GM12878 (cell line): ENCODE measurements at regions not wholly inside any gene's neighbourhood (a gene's known extent, or its start where the extent isn't known, plus 50 kb on each side); places are given as distances from the start of the nearest gene placed in this dataset.

Source experiments
- ATAC-seq: fragments of 200-7000 bp; cut with Tn5 transposase; 3 replicates; pipeline ENCODE4 v1.9.1; 2020; ENCODE audit warnings: mild to moderate bottlenecking, moderate library complexity
- BruUV-seq: library from RNA; stranded (reverse); fragments of 400-500 nt; replicated peaks from 2 replicates; lab custom pipeline; 2021; lab: Mats Ljungman, UMichigan
- CTCF ChIA-PET: fragments of 300-600 bp; sonication (Branson Sonifier 250); formaldehyde crosslinking; extraction: SDS; loops from one replicate; lab custom pipeline; 2021; ENCODE audit warnings: inconsistent platforms; lab: Yijun Ruan, JAX
- POLR2A ChIA-PET: fragments of 350-600 bp; formaldehyde crosslinking; extraction: SDS; loops from one replicate; lab custom pipeline; 2021; ENCODE audit warnings: inconsistent platforms; lab: Charles Lee
- RAD21 ChIA-PET: fragments of 300-600 bp; sonication (Branson Sonifier 250); formaldehyde crosslinking; loops from one replicate; lab custom pipeline; 2023; ENCODE audit warnings: antibody characterized with exemption; ENCODE audit not compliant: unreplicated experiment; lab: Charles Lee
- SMC1A ChIA-PET: fragments of 300-600 bp; sonication (Branson Sonifier 250); formaldehyde crosslinking; loops from one replicate; lab custom pipeline; 2023; ENCODE audit not compliant: unreplicated experiment, uncharacterized antibody; lab: Charles Lee
- DNase-seq: peaks from one replicate; pipeline ENCODE4 v3.0.0-alpha.2; 2011; ENCODE audit warnings: low read depth, low spot score
- FAIRE-seq: peaks from 3 replicates; lab custom pipeline; 2011; peaks lifted over from hg19 to GRCh38; lab: Jason Lieb, UNC
- H2AFZ ChIP-seq: 2 replicates; pipeline ENCODE4 v1.6.0; 2011; ENCODE audit warnings: low read depth, low read length, control low read depth; ENCODE audit not compliant: control insufficient read depth
- H3K27ac ChIP-seq: 2 replicates; pipeline ENCODE4 v1.5.1; 2011; ENCODE audit warnings: control low read depth; ENCODE audit not compliant: control insufficient read depth, insufficient read depth
- H3K27me3 ChIP-seq, 2 experiments: replicated peaks in 1 of 2; 2 replicates each; pipeline versions ENCODE4 v1.6.0 to v1.6.1; 2011; ENCODE audit warnings: low read length in 1 of 2; ENCODE audit not compliant: control insufficient read depth in 2 of 2, insufficient read depth in 2 of 2
- H3K36me3 ChIP-seq, 2 experiments: 2 replicates each; pipeline ENCODE4 v1.5.1; 2011; ENCODE audit warnings: low read length in 1 of 2; ENCODE audit not compliant: control insufficient read depth in 2 of 2, insufficient read depth in 2 of 2
- H3K4me1 ChIP-seq: 2 replicates; pipeline ENCODE4 v1.6.1; 2011; ENCODE audit warnings: mild to moderate bottlenecking, low read length, moderate library complexity, mixed read lengths; ENCODE audit not compliant: control insufficient read depth, insufficient read depth
- H3K4me2 ChIP-seq: 2 replicates; pipeline ENCODE4 v1.6.0; 2011; ENCODE audit warnings: control low read depth; ENCODE audit not compliant: control insufficient read depth, insufficient read depth
- H3K4me3 ChIP-seq: fragments of 200-600 bp; sonication (generic); 2 replicates; pipeline ENCODE4 v1.5.1; 2016
- H3K79me2 ChIP-seq: 2 replicates; pipeline ENCODE4 v1.6.0; 2011; ENCODE audit warnings: low read length; ENCODE audit not compliant: control insufficient read depth, insufficient read depth
- H3K9ac ChIP-seq: 2 replicates; pipeline ENCODE4 v1.8.0; 2011; ENCODE audit warnings: low read length, control low read depth, mixed read lengths; ENCODE audit not compliant: control insufficient read depth, insufficient read depth
- H3K9me3 ChIP-seq: replicated peaks from 3 replicates; pipeline ENCODE4 v1.5.1; 2011; ENCODE audit warnings: mild to moderate bottlenecking, low read length; ENCODE audit not compliant: control insufficient read depth, insufficient read depth
- H4K20me1 ChIP-seq: 2 replicates; pipeline ENCODE4 v1.6.0; 2011; ENCODE audit not compliant: control insufficient read depth, insufficient read depth
- BMI1 ChIP-seq: fragments of 450-650 bp; IDR thresholded peaks from 2 replicates; pipeline ENCODE4 v1.6.1; 2016; ENCODE audit warnings: mild to moderate bottlenecking, moderate library complexity, borderline replicate concordance
- BRCA1 ChIP-seq: IDR thresholded peaks from 2 replicates; pipeline ENCODE4 v1.6.1; 2011; ENCODE audit warnings: low read depth, low read length, improper control_type of control experiment
- CBX5 ChIP-seq: sonication (generic); IDR thresholded peaks from 2 replicates; pipeline ENCODE4 v1.6.1; 2016; ENCODE audit warnings: low read depth, moderate library complexity, mild to moderate bottlenecking, inconsistent platforms
- EP300 ChIP-seq, 2 experiments: fragments of 150-350 bp in 1 of 2; IDR thresholded peaks; 2 replicates each; pipeline ENCODE4 v1.6.1; 2011 to 2012; ENCODE audit warnings: low read depth in 2 of 2, low read length in 2 of 2, borderline replicate concordance in 1 of 2, improper control_type of control experiment in 1 of 2, inconsistent platforms in 1 of 2; ENCODE audit not compliant: control insufficient read depth in 1 of 2
- NFXL1 ChIP-seq: fragments of 450-650 bp; IDR thresholded peaks from 2 replicates; pipeline ENCODE4 v1.6.1; 2017; ENCODE audit warnings: antibody characterized with exemption, mild to moderate bottlenecking, borderline replicate concordance
- NFYA ChIP-seq: IDR thresholded peaks from 2 replicates; pipeline ENCODE4 v1.6.1; 2011; ENCODE audit warnings: low read depth, mild to moderate bottlenecking, low read length, improper control_type of control experiment, borderline replicate concordance
- NRF1 ChIP-seq: conservative IDR thresholded peaks from 2 replicates; pipeline ENCODE4 v1.6.1; 2011; ENCODE audit warnings: mild to moderate bottlenecking, low read depth, low read length, improper control_type of control experiment
- SREBF1 ChIP-seq: IDR thresholded peaks from 2 replicates; pipeline ENCODE4 v1.6.1; 2012; ENCODE audit warnings: mild to moderate bottlenecking, low read length
- TARDBP ChIP-seq: IDR thresholded peaks from 2 replicates; pipeline ENCODE4 v1.6.1; 2016; ENCODE audit warnings: borderline replicate concordance
- WRNIP1 ChIP-seq: IDR thresholded peaks from 2 replicates; pipeline ENCODE4 v1.6.1; 2011; ENCODE audit warnings: low read depth, low read length, improper control_type of control experiment, borderline replicate concordance
- ZNF24 ChIP-seq: fragments of 450-650 bp; IDR thresholded peaks from 2 replicates; pipeline ENCODE4 v1.6.1; 2017; ENCODE audit warnings: antibody characterized with exemption, mild to moderate bottlenecking
- WGBS: methylation state at CpG from one replicate; pipeline ENCODE4 v1.1.6; 2016; ENCODE audit warnings: low lambda C conversion rate; ENCODE audit not compliant: insufficient replicate concordance, insufficient coverage; ENCODE audit errors: missing lambda C conversion rate; 5-methylcytosine and 5-hydroxymethylcytosine counted together
- in situ Hi-C: fragments of 300-500 bp; cut with MboI; formaldehyde crosslinking; loops from 9 replicates; pipeline ENCODE4 v1.14.3; 2018; ENCODE audit warnings: mixed read lengths
- intact Hi-C: fragments of 100-400 bp; cut with micrococcal nuclease; formaldehyde crosslinking; loops from one replicate; pipeline ENCODE4 v1.14.2; 2022; ENCODE audit not compliant: unreplicated experiment
- TF ChIP-seq, protein P1 (sequence below): fragments of 450-650 bp; IDR thresholded peaks from 2 replicates; pipeline ENCODE4 v1.6.1; 2017; ENCODE audit warnings: mild to moderate bottlenecking, moderate library complexity

DNA sequence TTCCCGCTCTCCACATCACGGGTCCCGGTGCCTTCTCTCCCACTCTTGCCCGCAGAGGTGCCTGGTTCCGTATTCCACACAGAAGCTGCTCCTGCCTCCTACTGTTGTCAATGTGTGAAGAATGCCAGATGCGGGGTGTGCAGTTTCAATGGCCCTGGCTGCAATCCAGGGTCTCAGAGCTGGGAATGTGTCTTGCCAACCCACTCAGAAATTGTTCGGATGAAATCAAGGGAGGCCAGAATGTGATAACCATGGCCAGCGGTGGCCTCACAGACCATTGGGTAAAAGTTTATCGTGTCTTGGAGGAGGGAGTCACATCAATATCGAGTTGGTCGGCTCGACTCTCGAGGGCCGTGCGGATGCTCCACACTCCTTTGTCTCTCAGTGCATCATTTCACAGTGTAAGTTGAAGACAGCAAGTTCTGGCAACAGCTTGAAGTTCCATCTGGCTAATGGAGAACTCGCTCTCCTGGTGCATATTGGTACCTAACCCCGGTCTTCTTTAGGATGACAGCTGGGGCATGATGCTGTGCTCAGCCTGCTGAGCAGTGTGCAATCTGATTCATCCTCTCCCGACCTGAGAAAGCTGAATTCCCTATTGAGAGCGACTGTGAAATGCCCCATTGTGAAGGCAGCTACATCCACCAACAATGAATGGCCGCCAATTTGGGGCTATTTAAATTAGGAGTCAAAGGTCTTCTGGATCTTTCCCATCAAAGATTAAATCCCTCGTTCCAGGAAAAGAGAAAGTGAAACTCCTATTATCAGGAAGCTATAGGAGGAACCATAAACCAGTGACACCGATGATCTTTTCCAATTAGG, 389.0 kb downstream of the SOX11 start:
- SMC1A ChIA-PET = interaction anchor here (0.6 kb wide), 1 partner anchor 314 kb away, joined by 3 read pairs; no protein-coding TSS in a partner anchor
- in situ Hi-C loops = no loop called here
- Histone ChIP-seq H3K4me1 (no peaks in the 10 kb centered on the region), H3K4me2 (no peak overlapping the region), H3K79me2 (no peaks in the 10 kb centered on the region), H3K27ac (no peak overlapping the region), H2AFZ (no peak overlapping the region), H4K20me1 (no peaks in the 10 kb centered on the region), H3K4me3 (no peak overlapping the region), H3K36me3 (no peaks in the 10 kb centered on the region), H3K9me3 (no peaks in the 10 kb centered on the region), H3K27me3 (no peaks in the 10 kb centered on the region; a peak in 1 of 4 replicates), H3K9ac (no peak overlapping the region)
- CTCF ChIA-PET = interaction anchor here (1.2 kb wide), 1 partner anchor 10 kb away, joined by 3 read pairs; no protein-coding TSS in a partner anchor
- TF ChIP-seq NRF1 = no peak
- TF ChIP-seq TARDBP = no peak
- no peak for TF ChIP-seq NFYA
- no peak for TF ChIP-seq CBX5
- TF ChIP-seq SREBF1 = no peak
- TF ChIP-seq, protein P1, sequence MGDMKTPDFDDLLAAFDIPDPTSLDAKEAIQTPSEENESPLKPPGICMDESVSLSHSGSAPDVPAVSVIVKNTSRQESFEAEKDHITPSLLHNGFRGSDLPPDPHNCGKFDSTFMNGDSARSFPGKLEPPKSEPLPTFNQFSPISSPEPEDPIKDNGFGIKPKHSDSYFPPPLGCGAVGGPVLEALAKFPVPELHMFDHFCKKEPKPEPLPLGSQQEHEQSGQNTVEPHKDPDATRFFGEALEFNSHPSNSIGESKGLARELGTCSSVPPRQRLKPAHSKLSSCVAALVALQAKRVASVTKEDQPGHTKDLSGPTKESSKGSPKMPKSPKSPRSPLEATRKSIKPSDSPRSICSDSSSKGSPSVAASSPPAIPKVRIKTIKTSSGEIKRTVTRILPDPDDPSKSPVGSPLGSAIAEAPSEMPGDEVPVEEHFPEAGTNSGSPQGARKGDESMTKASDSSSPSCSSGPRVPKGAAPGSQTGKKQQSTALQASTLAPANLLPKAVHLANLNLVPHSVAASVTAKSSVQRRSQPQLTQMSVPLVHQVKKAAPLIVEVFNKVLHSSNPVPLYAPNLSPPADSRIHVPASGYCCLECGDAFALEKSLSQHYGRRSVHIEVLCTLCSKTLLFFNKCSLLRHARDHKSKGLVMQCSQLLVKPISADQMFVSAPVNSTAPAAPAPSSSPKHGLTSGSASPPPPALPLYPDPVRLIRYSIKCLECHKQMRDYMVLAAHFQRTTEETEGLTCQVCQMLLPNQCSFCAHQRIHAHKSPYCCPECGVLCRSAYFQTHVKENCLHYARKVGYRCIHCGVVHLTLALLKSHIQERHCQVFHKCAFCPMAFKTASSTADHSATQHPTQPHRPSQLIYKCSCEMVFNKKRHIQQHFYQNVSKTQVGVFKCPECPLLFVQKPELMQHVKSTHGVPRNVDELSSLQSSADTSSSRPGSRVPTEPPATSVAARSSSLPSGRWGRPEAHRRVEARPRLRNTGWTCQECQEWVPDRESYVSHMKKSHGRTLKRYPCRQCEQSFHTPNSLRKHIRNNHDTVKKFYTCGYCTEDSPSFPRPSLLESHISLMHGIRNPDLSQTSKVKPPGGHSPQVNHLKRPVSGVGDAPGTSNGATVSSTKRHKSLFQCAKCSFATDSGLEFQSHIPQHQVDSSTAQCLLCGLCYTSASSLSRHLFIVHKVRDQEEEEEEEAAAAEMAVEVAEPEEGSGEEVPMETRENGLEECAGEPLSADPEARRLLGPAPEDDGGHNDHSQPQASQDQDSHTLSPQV = no peak
- no peak for TF ChIP-seq WRNIP1
- no peak for TF ChIP-seq ZNF24
- TF ChIP-seq BMI1 = no peak
- TF ChIP-seq EP300 (IDR thresholded peaks at IDR 0.05; ENCODE audit: borderline replicate concordance in 1 of 2, control insufficient read depth in 1 of 2, low read depth in 2 of 2, low read length in 2 of 2) = no peak
- TF ChIP-seq NFXL1 = no peak
- TF ChIP-seq BRCA1 = no peak
- WGBS = 48% methylated on average over 22 of the region's 22 CpGs
- POLR2A ChIA-PET = no interaction called here
- RAD21 ChIA-PET = no interaction called here
- FAIRE-seq (no peak), DNase-seq (no peak), ATAC-seq (no peak)
- intact Hi-C loops = no loop called here
- no TSS peak for BruUV-seq
